Stimulated activated CD8-positive, alpha-beta memory T cell treated with anti-CD3 and anti-CD28 coated beads, Interleukin-12 subunit alpha, Interleukin-12 subunit beta, amount 100 ng/mL, for 24 hours (primary cell): ENCODE measurements at regions not wholly inside any gene's neighbourhood (a gene's known extent, or its start where the extent isn't known, plus 50 kb on each side); places are given as distances from the start of the nearest gene placed in this dataset.

Source experiments
- DNase-seq: peaks from one replicate; pipeline ENCODE4 v3.0.0-alpha.2; 2020; ENCODE audit errors: extremely low read depth

GRCh38 chr7:17176371-17177032 is 122.0 kb upstream of the AHR start:
- DNase-seq: no peak

DNA sequence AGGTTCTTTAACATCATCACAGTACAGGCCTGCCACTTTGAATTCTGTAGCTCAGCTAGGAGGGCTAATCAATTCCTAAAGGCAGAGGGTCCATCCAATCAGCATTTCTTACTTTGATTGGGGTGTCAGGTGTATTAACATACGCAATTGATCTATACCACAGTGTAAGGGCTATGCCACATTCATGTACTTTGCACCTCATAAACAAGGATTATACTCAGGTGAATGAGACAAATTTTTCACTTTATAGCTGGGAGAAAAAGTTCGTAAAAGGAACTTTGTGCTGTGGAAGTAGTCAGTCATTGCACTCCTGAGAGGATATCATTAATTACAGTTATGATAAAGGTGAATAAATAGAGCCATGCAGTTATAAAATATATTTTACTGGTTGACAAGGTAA is 119.9 kb upstream of the AHR start:
- DNase-seq: no peak

- DNase-seq: no peak
Observed at GRCh38 chr7:17181482-17181881, 117.0 kb upstream of the AHR start.

GRCh38 chr7:17183630-17184328 is 114.7 kb upstream of the AHR start:
- DNase-seq: no peak

GRCh38 chr7:17184805-17185689 is 113.4 kb upstream of the AHR start:
- no peak for DNase-seq

DNA sequence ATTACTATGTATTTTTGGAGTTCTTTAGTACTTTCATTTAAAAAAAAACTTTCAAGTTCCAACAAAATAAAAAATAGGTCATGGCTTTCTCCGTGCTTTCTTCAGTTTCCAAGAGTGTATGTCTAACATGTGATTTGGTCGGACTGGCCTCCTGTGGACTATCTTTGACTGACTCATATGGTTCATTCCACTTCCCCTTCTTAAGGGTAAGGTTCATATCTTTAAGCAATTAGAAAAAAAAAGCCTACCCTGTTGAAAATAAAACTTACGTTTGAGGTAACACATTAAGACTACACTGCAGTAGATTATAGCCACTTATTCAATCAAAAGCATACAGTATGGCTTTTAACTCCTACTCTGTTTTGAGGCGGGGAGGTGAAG is 112.8 kb upstream of the AHR start:
- DNase-seq: no peak

GRCh38 chr7:17186745-17187530 is 111.5 kb upstream of the AHR start:
- no peak for DNase-seq

DNA sequence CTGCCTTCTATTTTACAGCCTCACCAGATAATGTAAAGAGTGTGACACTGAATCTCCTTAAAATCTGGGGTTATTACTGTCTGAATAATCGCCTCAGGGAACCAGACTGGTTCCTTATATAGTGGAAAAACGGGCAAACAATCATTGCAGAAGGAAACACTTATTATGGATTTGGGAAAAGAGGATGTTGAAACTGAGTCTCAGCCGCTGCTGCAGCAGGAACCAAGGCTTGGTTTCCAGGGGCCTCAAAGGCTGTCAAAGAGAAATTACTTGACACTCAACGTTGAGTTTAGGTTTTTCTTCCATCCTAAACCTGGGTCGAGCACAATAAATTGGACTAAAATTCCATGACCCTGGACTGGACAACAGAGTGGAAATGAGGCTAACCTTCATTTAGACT is 103.8 kb upstream of the AHR start:
- no peak for DNase-seq

DNA sequence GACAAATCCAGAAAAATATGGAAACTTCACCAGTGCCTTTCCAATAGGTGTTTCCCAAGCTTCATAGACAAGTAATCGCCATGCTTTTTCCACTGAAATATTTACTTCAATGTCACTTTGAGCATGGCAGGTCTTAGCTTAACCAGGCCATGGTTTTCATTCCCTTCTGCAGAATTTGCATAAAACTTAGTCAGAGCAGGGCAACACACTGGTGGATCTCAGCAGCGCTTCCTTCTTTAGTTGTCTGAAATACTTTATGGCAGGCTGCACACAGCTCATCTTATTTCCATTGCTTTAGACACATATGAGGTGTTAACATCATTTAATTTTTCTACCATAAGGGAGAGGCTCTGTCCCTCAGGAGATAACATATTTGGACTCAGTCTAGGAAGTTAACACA is 102.9 kb upstream of the AHR start:
- no peak for DNase-seq

DNA sequence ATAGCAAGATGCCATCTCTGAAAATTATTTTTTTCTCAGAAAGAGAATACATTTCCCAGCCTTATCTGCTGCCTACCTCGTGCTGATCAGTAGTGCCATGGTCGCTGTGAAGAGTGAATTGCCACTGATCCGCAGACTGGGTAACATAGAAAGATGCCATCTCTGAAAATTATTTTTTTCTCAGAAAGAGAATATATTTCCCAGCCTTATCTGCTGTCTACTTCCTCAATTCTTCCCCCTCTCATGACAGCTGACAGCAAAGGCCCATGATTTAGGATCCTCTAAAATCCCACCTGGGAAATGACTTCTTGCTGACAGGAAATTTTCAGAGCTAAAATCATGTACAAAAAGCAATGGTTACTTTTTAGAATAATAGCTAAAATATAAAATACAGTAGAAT is 92.5 kb upstream of the AHR start:
- no peak for DNase-seq

DNA sequence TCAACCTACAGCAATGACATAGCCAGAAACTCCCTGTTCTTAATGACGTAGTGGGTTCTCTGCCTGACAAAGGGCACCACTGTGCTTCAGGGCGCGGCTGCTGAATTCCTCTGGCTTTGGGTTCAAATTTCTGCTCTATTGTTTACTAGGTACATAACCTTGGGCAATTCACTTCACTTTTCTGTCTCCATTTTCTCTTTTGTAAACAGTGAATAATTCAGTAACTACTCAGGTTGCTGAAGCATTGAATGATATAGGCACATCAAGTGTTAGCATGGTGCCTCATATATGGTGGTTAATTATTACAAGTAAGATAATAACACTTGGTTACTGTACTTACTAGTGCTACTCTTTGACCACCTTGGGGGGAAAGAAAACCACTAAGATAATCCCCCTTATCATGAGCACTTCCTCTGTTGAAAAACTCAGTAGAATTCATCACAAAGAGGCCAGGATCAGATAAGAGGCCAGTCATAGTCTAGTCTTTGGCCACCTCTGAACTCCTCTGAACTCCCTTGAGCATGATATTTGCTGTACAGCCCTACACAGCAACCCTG is 92.0 kb upstream of the AHR start:
- no peak for DNase-seq

- no peak for DNase-seq
Observed at GRCh38 chr7:17207220-17207619, 91.2 kb upstream of the AHR start.

DNA sequence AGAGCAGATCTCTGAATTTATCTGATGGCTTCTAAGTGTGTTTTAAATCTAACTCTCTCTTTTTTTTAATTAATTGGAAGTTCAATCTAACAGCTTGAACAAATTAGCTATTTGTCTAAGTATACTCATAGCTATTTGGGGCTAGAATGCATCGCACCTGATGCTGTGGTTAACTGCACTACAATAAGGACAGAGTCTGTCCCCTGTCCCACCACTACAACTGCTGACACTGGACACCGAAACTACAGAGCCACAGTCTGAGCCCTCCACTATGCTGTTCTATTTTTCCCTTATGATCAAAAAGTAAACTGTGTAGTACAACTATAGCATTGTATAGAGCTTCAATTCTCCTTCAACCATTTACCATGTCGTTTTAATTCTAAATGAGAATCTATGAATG is 89.4 kb upstream of the AHR start:
- no peak for DNase-seq

- DNase-seq: no peak
Observed at GRCh38 chr7:17211307-17211836, 87.1 kb upstream of the AHR start.

DNA sequence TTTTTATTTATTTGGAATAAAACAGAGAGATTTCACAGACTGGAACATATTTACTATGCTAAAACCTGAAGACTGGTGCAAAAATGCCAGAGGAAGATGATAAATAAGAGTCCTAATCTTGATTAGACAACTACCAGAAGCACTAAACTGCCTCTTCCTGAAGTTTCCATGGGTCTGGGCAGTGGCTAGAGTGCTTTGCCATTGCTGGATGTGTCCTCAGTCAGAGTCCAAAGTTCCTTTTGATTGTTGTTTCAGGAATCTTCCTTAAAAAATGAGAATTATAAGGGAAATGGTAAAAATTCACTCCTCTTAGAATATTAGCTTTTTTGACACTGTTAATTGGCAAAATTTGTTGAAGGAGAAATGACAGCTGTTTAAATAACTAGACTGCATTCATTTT is 86.3 kb upstream of the AHR start:
- DNase-seq: no peak

DNA sequence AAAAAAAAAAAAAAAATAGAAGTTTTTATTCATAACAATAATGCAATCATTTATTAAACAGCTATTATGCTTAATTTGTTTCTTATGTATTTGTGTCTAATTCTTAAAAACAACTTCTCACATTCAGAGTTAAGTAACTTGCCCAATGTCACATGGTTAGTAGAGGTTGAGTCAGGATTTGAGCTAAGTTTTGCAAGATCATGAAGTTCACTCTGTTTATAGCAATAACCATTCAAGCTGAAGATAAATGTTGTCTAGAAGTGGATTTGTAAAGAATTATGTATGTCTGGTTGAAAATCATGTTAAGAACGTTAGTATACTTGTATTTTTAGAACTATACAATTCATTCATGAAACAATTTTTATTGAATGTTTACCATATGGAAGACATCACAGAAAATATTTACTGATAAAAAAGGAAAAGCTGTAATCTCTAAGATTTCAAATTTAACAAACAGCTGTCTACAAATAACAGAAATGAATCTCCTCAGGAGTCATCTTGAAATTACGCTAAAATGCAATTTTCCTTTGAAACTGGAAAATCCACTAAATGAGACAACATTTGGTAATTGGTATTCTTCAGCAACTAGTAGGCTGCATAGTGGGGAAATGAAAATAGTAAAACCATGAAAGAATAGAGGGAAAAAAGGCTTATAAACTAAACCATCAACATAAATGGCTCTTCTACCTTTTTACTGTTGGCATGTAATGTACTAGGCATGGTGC is 70.5 kb upstream of the AHR start:
- no peak for DNase-seq

DNA sequence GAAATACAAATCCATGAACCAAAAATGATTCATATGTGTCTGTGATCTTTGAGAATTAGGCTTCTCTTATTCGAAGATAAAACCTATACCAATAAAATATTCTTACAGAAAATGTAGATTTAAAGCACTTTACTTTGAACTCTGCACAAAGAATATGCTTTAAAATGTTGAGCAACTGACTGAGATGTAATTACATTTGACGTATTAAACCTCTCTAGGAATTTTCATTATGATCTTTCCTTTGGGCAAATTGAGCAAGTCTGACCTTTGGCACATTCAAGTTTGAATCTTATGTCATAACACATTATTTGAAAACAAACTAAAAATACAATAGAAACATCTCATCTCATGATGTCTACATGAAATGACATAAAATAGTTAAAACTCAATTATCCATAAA is 69.2 kb upstream of the AHR start:
- DNase-seq: no peak

GRCh38 chr7:17230099-17230807 is 68.2 kb upstream of the AHR start:
- DNase-seq: no peak

- DNase-seq: no peak
Observed at GRCh38 chr7:17233603-17234002, 64.8 kb upstream of the AHR start.

DNA sequence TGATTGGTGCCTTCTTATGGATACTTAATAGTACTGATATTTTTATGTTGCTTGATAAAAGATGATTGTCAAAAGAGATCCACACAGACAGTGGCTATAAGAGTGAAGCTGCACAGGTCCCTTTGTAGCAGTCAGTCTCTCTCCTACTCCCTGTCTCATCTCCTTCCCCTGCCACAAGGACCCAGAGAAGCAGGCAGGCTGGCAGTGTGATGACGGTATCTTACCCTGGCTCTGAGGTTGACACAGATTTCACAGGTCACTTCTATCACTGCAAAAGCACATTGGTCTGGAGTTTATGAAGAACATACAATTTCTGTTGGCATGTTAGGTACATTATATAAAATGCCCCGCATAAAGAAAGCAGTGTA is 64.4 kb upstream of the AHR start:
- DNase-seq: no peak
